ENCODE measurements at regions not wholly inside any gene's neighbourhood (a gene's known extent, or its start where the extent isn't known, plus 50 kb on each side); places are given as distances from the start of the nearest gene placed in this dataset.
"Not testable (repeated sequence)": the region's sequence is repeated elsewhere in the genome, so short reads cannot be mapped to it uniquely, and the experiment has no call there.

GRCh38 chr6:134426623-134427022 is 108.7 kb upstream of the SGK1 start:
- TF ChIP-seq ZFX (IDR thresholded peaks at IDR 0.05): no peak

GRCh38 chr6:134425917-134426316 is 108.0 kb upstream of the SGK1 start:
- H3K27ac ChIP-seq: not testable (repeated sequence)

More at GRCh38 chr6:134426623-134427022, 108.7 kb upstream of the SGK1 start:
- H3K27ac ChIP-seq: no peak overlapping the region

GRCh38 chr6:134425513-134425912 is 107.6 kb upstream of the SGK1 start:
- no peak overlapping the region for H3K27ac ChIP-seq
- TF ChIP-seq CTCF (conservative IDR thresholded peaks at IDR 0.05) (no peak), ZFX (IDR thresholded peaks at IDR 0.05) (no peak)

- TF ChIP-seq CTCF (conservative IDR thresholded peaks at IDR 0.05) (no peak), ZFX (IDR thresholded peaks at IDR 0.05) (no peak)
- no peak overlapping the region for H3K27ac ChIP-seq
These were observed 106.9 kb upstream of the SGK1 start for GRCh38 chr6:134424798-134425170.

DNA sequence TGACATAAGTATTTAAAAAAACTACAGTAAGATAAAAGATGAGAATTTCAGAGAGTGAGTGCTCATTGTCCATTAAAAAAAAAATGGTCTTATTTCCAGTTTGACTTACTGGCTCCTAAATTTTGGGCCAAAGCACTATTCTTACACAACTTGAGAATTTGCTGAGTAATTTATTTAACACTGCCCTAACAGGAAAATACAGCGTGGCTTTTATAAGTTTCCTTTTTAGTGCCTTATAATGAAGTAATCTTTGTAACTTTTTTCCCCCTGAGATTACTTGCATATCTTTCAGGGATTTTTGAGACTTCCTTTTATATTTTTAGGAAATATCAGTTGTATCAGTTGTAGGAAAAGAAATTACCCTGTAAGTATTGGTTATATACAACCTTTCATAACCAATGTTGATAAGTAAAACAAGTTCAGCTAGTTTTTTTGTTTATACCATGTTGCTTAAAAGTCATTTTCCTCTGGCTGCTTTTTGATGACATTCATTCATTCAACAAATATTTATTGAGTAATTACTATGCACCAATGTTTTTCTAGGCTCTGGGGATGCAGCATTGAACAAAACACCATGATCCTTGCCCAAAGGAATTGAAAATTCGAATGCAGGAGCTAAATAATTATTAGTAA is 106.4 kb upstream of the SGK1 start:
- no peak for TF ChIP-seq CTCF (conservative IDR thresholded peaks at IDR 0.05)
- no peak overlapping the region for H3K27ac ChIP-seq

GRCh38 chr6:134422426-134423231 is 104.7 kb upstream of the SGK1 start:
- no peak overlapping the region for H3K27ac ChIP-seq
- TF ChIP-seq CTCF (conservative IDR thresholded peaks at IDR 0.05) (no peak), ZFX (IDR thresholded peaks at IDR 0.05) (no peak)

DNA sequence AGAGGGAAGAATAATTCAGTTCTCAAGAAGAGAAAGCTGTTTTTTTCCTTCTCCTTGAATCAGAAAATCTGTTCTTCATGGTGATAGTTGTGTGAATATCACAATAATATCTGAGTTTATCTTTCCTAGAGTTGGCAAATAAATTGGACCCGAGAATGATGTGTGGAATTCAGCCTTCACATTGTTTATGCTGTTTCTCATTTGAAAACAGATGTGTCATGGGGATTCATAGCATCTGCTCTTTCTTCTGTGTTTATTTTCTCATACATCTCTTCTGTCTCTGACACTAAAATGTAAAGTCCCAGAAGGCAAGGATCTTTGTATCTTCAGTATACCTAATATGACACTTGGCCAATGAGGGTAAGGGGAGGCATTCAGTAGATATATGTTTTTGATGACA is 103.6 kb upstream of the SGK1 start:
- no peak overlapping the region for H3K27ac ChIP-seq
- TF ChIP-seq CTCF (conservative IDR thresholded peaks at IDR 0.05) (no peak), ZFX (IDR thresholded peaks at IDR 0.05) (no peak)

- H3K27ac ChIP-seq: no peak overlapping the region
These were observed 102.8 kb upstream of the SGK1 start for GRCh38 chr6:134420614-134421181.

More at GRCh38 chr6:134420614-134421181, 102.8 kb upstream of the SGK1 start:
- TF ChIP-seq ZFX (IDR thresholded peaks at IDR 0.05) (no peak), CTCF (conservative IDR thresholded peaks at IDR 0.05) (no peak)
